Cardiac fibroblast (primary cell): ENCODE measurements at regions not wholly inside any gene's neighbourhood (a gene's known extent, or its start where the extent isn't known, plus 50 kb on each side); places are given as distances from the start of the nearest gene placed in this dataset.

ENCODE experiments used
- DNase-seq, 2 donors: peaks; one replicate each; pipeline versions ENCODE4 v3.0.0 to v3.0.0-alpha.2; 2010; ENCODE audit warnings: low read depth in 2 of 2
- H3K4me3 ChIP-seq, 2 donors: replicated peaks in 1 of 2; 1 replicate in 1 of 2; 2 replicates in 1 of 2; pipeline ENCODE4 v1.5.1; 2011; ENCODE audit warnings: low read depth in 2 of 2, low read length in 2 of 2, mild to moderate bottlenecking in 2 of 2, moderate library complexity in 1 of 2
- CTCF ChIP-seq: IDR thresholded peaks from one replicate; pipeline ENCODE4 v1.5.1; 2011; ENCODE audit warnings: low read depth, mild to moderate bottlenecking, low read length, inconsistent platforms

DNA sequence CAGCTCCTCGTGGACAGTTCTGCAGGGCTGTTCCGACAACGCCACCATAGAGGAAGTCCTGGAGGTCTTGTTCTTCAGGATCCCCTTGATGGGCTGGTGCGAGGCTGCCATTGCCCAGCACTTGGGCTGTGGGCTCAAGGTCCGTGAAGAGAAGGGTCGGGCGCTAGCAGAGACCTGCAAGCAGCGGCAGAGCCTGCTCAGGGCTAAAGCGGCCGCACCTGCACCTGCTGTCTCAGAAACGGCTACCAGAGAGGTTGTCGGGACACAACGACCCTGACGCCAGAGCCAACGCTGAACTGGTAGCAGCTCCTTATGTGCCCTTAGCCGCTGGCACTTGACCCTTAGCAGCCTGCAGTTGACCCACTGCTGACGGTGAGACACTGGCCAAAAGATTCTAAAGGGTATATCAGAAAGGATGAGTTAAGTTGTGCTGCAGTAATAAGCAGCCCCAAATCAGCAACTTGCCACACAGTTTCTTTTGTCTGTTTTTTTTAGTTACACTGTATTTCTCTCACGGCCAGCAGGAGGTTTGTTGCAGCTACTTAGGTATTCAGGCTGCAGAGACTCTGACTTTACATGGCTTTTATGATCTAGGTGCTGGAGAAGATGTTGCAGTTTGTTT, 55.5 kb upstream of the ST6GAL2 start:
- TF ChIP-seq CTCF, result no peak
- H3K4me3 ChIP-seq, result no peak overlapping the region
- DNase-seq, result no peak

GRCh38 chr2:106943468-106944200, 57.7 kb upstream of the ST6GAL2 start:
- DNase-seq, result no peak
- H3K4me3 ChIP-seq, result no peak overlapping the region
- no peak for TF ChIP-seq CTCF

DNA sequence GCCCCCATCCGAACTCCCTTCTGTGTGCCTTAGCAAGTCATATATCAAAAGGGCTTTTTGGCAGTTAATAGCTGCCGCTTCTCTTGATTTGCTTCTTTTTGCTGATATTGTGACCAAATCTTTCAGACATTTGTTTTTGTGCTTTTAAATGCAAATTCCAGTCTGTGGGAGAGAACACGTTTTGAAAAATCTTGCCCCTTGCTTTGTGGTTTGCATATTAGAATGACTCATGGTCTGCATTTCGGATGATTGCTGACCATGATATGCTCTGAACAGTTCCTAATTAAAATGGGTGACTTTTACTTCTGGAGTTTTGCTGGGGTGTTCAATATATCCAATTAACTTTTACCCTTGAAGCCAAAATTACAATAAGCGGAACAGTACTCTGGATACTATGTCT, 58.2 kb upstream of the ST6GAL2 start:
- H3K4me3 ChIP-seq, result no peak overlapping the region
- no peak for TF ChIP-seq CTCF
- peak; percentile 29 to 58 for DNase-seq

- TF ChIP-seq CTCF, result no peak
- H3K4me3 ChIP-seq, result no peak overlapping the region
- no peak for DNase-seq
These were observed 62.6 kb upstream of the ST6GAL2 start for GRCh38 chr2:106948540-106948939.

DNA sequence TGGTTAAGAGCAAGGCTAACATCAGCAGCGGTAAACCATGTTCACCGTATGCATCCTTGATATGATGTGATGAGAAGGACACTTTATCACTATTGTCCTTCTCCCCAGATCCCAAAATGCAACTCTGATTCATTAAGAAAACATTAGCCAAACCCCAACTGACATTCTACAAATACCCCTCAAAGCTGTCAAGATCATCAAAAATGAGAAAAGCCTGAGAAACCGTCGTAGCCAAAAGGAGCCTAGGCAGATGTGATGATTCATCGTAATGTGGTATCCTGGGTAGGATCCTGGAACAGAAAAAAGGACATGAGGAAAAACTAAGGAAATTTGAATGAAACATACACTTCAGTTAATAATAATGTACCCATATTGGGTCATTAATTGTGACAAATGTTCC, 67.3 kb upstream of the ST6GAL2 start:
- no peak overlapping the region for H3K4me3 ChIP-seq
- TF ChIP-seq CTCF, result no peak
- DNase-seq, result no peak

GRCh38 chr2:106953779-106954178, 67.8 kb upstream of the ST6GAL2 start:
- no peak for DNase-seq
- no peak for TF ChIP-seq CTCF
- H3K4me3 ChIP-seq, result no peak overlapping the region
